Osteocyte (in vitro differentiated cells): ENCODE measurements at regions not wholly inside any gene's neighbourhood (a gene's known extent, or its start where the extent isn't known, plus 50 kb on each side); places are given as distances from the start of the nearest gene placed in this dataset.

Source experiments
- DNase-seq: peaks from one replicate; pipeline ENCODE4 v3.0.0; 2021; ENCODE audit warnings: mixed read lengths; ENCODE audit not compliant: unreplicated experiment; ENCODE audit errors: extremely low spot score
- H3K27ac Mint-ChIP-seq: one replicate; pipeline ENCODE4 v1.8.0; 2021; ENCODE audit warnings: mild to moderate bottlenecking, mixed read lengths; ENCODE audit not compliant: unreplicated experiment
- H3K27me3 Mint-ChIP-seq: one replicate; pipeline ENCODE4 v1.8.0; 2021; ENCODE audit warnings: mixed read lengths; ENCODE audit not compliant: unreplicated experiment
- H3K36me3 Mint-ChIP-seq: one replicate; pipeline ENCODE4 v1.8.0; 2021; ENCODE audit warnings: mixed read lengths; ENCODE audit not compliant: unreplicated experiment
- H3K4me1 Mint-ChIP-seq: one replicate; pipeline ENCODE4 v1.8.0; 2021; ENCODE audit warnings: mixed read lengths; ENCODE audit not compliant: unreplicated experiment
- H3K4me3 Mint-ChIP-seq: one replicate; pipeline ENCODE4 v1.8.0; 2021; ENCODE audit warnings: mild to moderate bottlenecking, moderate library complexity, mixed read lengths; ENCODE audit not compliant: unreplicated experiment
- H3K9me3 Mint-ChIP-seq: one replicate; pipeline ENCODE4 v1.8.0; 2021; ENCODE audit warnings: mixed read lengths; ENCODE audit not compliant: unreplicated experiment
- TF ChIP-seq, protein P1 (sequence below): fragments of 200-600 bp; sonication (generic); IDR thresholded peaks from 2 replicates; pipeline ENCODE4 v1.5.0; 2021; ENCODE audit warnings: antibody characterized with exemption, mild to moderate bottlenecking, moderate library complexity

DNA sequence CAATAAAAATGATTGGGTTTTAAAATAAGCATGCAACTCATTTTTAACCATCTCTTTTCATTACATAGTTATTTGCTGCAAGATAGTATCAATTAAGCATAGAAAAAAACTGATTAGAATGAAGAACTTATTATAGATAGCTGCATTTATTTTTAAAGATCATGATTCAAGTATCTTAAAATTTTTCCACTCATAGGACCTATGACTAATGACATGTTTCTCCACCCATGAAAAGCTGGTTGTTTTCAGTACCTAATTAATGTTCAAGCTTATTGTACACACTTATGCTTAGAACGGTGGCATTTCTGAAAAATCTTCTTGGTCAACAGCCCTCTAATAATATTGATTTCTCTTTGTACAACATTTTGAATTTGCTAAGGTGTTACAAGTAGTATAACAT is 193.5 kb upstream of the PITX2 start:
- Mint-ChIP-seq H3K36me3 (no peaks in the 10 kb centered on the region), H3K4me3 (no peak overlapping the region)
- TF ChIP-seq, protein P1, sequence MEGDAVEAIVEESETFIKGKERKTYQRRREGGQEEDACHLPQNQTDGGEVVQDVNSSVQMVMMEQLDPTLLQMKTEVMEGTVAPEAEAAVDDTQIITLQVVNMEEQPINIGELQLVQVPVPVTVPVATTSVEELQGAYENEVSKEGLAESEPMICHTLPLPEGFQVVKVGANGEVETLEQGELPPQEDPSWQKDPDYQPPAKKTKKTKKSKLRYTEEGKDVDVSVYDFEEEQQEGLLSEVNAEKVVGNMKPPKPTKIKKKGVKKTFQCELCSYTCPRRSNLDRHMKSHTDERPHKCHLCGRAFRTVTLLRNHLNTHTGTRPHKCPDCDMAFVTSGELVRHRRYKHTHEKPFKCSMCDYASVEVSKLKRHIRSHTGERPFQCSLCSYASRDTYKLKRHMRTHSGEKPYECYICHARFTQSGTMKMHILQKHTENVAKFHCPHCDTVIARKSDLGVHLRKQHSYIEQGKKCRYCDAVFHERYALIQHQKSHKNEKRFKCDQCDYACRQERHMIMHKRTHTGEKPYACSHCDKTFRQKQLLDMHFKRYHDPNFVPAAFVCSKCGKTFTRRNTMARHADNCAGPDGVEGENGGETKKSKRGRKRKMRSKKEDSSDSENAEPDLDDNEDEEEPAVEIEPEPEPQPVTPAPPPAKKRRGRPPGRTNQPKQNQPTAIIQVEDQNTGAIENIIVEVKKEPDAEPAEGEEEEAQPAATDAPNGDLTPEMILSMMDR = no peak

DNA sequence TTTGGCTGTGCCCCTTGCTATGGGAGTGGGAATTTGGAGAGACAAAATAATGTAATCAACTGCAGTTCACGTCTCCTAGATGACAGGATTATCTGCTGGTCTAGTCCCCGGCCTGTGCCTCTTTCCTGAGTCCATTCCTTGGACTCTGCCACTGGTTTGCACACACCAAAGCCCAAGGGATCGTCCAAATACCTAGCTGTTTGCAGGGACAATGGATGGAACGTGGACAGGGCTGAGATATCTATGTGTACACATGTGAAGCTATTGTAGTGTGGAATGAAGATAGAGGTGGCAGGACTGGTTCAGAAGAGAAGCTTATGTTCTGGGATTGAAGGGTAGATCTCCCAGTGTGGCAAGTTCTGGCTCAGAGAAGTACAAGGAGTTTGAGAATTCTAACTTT is 198.3 kb upstream of the PITX2 start:
- DNase-seq = no peak
- Mint-ChIP-seq H3K27me3 (peaks cover 2% of the 10 kb centered on the region), H3K9me3 (no peaks in the 10 kb centered on the region), H3K4me3 (no peak overlapping the region), H3K4me1 (no peaks in the 10 kb centered on the region), H3K27ac (no peak overlapping the region), H3K36me3 (no peaks in the 10 kb centered on the region)
- TF ChIP-seq, protein P1 = no peak

More for the DNA sequence above, 193.5 kb upstream of the PITX2 start:
- H3K9me3 Mint-ChIP-seq = no peaks in the 10 kb centered on the region
- DNase-seq = no peak
- no peak overlapping the region for H3K27ac Mint-ChIP-seq
- no peaks in the 10 kb centered on the region for H3K4me1 Mint-ChIP-seq
- peaks cover 2% of the 10 kb centered on the region for H3K27me3 Mint-ChIP-seq

DNA sequence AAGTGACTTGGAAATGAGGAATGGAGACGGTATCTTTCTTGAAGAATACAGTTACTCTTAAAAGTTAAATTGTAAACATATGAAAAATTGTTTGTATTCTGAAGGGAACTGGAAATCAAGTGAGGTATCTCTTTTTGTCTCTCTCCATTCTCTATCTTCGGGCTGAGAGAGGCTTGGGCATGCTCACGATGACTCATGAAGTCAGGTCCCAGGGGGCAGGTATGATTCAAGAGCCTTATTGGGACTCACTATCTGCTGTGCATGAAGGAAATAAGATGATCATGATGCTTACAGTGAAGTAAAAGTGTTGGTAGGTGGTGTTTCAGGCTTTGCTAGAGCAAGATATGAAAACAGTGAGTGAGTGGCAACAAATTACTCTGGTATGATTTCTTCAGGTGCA is 200.4 kb upstream of the PITX2 start:
- Mint-ChIP-seq H3K36me3 (no peaks in the 10 kb centered on the region), H3K9me3 (no peaks in the 10 kb centered on the region), H3K27ac (no peak overlapping the region), H3K27me3 (peaks cover 2% of the 10 kb centered on the region), H3K4me1 (no peaks in the 10 kb centered on the region), H3K4me3 (no peak overlapping the region)
- no peak for DNase-seq
- TF ChIP-seq, protein P1 = no peak

DNA sequence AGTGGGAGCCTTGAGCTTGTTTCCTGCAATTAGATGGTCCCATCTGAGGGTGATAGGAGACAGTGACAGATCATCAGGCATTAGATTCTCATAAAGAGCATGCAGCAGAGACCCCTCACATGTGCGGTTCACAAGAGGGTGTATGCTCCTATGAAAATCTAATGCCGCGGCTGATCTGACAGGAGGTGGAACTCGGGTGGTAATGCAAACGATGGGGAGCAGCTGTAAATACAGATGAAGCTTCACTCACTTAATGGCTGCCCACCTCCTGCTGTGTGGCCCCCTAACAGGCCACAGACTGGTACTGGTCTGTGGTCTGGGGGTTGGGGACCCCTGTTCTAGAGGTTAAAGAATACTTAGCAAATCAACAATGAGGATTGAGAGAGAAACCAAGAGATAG is 201.5 kb upstream of the PITX2 start:
- TF ChIP-seq, protein P1 = no peak
- DNase-seq = no peak
- peaks cover 2% of the 10 kb centered on the region for H3K27me3 Mint-ChIP-seq
- no peaks in the 10 kb centered on the region for H3K4me1 Mint-ChIP-seq
- H3K27ac Mint-ChIP-seq = no peak overlapping the region
- H3K36me3 Mint-ChIP-seq = no peaks in the 10 kb centered on the region
- peaks cover 8% of the 10 kb centered on the region for H3K9me3 Mint-ChIP-seq
- no peak overlapping the region for H3K4me3 Mint-ChIP-seq

DNA sequence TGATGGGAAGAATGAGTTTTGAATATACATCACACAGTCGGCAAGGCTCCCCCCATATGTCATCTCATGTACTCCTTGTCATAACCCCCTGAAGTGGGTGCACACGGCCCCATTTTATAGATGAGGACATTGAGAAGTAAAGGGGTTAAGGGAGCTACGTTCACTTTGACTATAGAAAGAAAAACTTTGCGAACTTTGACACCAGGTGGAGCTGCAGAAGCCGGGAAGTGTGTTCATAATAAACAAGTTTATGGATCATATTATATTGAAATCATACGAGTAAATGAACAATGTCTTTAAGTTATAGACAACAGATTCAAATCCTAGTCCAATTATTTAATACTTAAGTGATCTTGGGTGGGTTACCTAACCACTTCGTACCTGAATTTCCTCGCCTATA is 203.8 kb upstream of the PITX2 start:
- Mint-ChIP-seq H3K36me3 (no peaks in the 10 kb centered on the region), H3K27ac (no peak overlapping the region), H3K4me3 (no peak overlapping the region), H3K4me1 (no peaks in the 10 kb centered on the region), H3K27me3 (peaks cover 2% of the 10 kb centered on the region), H3K9me3 (peaks cover 8% of the 10 kb centered on the region)
- no peak for DNase-seq
- TF ChIP-seq, protein P1 = no peak
